ENCODE measurements at regions not wholly inside any gene's neighbourhood (a gene's known extent, or its start where the extent isn't known, plus 50 kb on each side); places are given as distances from the start of the nearest gene placed in this dataset.

GRCh38 chr12:92216092-92216491 is 70.4 kb upstream of the BTG1 start:
- TF ChIP-seq CTCF (conservative IDR thresholded peaks at IDR 0.05; ENCODE audit: low read depth in 2 of 2) = no peak
- TF ChIP-seq POLR2AphosphoS5 (IDR thresholded peaks at IDR 0.05; ENCODE audit: low read depth) = no peak
- TF ChIP-seq REST (IDR thresholded peaks at IDR 0.05; ENCODE audit: unreplicated experiment) = no peak
- TF ChIP-seq ETS1 (IDR thresholded peaks at IDR 0.05) = no peak
- TF ChIP-seq EZH2 (IDR thresholded peaks at IDR 0.05; ENCODE audit: low read depth, unreplicated experiment) = no peak
- TF ChIP-seq EZH2phosphoT487 (IDR thresholded peaks at IDR 0.05; ENCODE audit: unreplicated experiment) = no peak
- no peak for TF ChIP-seq ZNF462 (CRISPR knock-in tag; IDR thresholded peaks at IDR 0.05)

Measured in GM23338 (cell line).